ENCODE measurements at regions not wholly inside any gene's neighbourhood (a gene's known extent, or its start where the extent isn't known, plus 50 kb on each side); places are given as distances from the start of the nearest gene placed in this dataset.

- no peak for DNase-seq
These were observed 91.2 kb upstream of the STARD3NL start for GRCh38 chr7:38086857-38087256.

GRCh38 chr7:38102507-38102906 lies 75.5 kb upstream of the STARD3NL start:
- DNase-seq, result no peak

DNA sequence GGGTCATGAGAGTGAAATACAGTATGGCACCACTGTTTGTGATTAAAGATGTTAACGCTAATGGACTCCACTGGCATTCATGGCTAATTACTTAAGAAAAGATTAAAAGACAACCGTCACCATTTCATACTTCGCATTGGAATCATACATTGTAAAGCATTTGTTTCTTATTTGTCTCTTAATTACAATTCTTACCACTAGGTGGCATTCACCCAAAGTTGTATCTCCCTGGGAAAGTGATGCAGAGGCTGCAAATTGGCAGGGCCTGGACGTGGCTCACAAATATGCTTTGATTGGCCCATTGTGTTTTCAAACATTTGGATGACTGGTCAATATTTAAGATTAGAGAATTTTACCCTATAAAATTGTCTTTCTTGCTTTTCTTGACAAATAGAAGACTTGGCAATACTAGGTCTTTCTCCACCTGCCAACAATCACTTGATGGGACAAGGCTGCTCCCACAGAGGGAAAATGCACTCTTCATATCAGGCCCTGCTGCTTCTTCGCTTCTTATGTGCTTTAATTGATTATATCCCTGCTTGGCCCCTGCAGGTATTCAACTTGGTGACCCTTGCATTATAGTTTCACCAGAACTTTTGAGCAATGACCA lies 72.1 kb upstream of the STARD3NL start:
- peak in 1 of 2 experiments; percentile 73 for DNase-seq

GRCh38 chr7:38107486-38107893 lies 70.6 kb upstream of the STARD3NL start:
- DNase-seq, result peak; percentile 41 to 83

DNA sequence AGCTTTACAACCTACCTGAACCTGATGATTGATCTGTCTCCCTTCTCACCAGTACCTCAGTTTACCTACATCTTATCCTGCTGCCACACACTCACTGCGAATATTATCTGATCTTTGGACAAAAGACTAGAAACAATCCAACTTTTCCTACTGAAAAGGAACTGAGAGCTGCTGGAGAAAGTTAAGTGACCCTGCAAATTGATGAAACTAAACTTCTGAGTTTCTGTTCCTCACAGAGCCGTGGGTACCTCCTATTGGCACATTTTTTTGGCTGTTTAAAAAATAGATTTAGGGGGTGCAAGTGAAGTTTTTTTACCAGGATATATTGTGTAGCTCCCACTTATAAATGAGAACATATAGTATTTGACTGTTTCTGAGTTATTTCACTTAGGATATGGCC lies 66.0 kb upstream of the STARD3NL start:
- DNase-seq, result no peak

- DNase-seq, result no peak
These were observed 58.0 kb upstream of the STARD3NL start for GRCh38 chr7:38120076-38120475.

- no peak for DNase-seq
These were observed 55.5 kb upstream of the STARD3NL start for GRCh38 chr7:38122501-38122900.

- no peak for DNase-seq
These were observed 54.6 kb upstream of the STARD3NL start for GRCh38 chr7:38123494-38123893.

GRCh38 chr7:38127216-38128207 lies 50.5 kb upstream of the STARD3NL start:
- DNase-seq, result no peak
